Esophagus squamous epithelium (tissue), 4 donors: ENCODE measurements at regions not wholly inside any gene's neighbourhood (a gene's known extent, or its start where the extent isn't known, plus 50 kb on each side); places are given as distances from the start of the nearest gene placed in this dataset.

ENCODE experiments used
- POLR2A ChIP-seq, 4 donors: fragments of 450-650 bp; IDR thresholded peaks; one replicate each; pipeline ENCODE4 v1.6.1; 2017; ENCODE audit warnings: antibody characterized with exemption in 4 of 4, mild to moderate bottlenecking in 4 of 4, moderate library complexity in 3 of 4
- TF ChIP-seq, protein P1 (sequence below), 6 experiments: fragments of 450-650 bp in 4 of 6; fragments of 200-600 bp in 2 of 6; sonication (generic) in 2 of 6; IDR thresholded peaks; one replicate each; pipeline ENCODE4 v1.5.1; 2016 to 2019; ENCODE audit warnings: antibody characterized with exemption in 6 of 6, mild to moderate bottlenecking in 4 of 6, moderate library complexity in 4 of 6

DNA sequence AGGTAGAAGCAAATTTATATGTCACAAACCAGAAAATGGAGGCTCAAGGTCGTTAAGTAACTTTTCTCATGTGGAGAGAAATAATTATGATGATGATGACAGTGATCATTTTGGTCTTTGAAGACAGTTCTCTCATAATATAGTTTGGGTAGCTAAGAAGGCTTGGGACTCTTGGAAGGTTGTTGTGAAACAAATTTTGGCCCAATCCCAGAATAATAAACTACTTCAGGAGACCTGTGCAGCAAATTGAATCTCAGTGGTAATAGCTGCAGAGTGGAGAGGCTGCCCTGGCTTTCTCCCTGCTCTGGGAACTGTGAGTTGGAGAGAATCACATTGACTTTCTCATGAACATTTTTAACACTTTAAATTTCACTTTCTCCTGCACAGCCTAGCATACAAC is 217.2 kb upstream of the BOD1L1 start:
- TF ChIP-seq, protein P1, sequence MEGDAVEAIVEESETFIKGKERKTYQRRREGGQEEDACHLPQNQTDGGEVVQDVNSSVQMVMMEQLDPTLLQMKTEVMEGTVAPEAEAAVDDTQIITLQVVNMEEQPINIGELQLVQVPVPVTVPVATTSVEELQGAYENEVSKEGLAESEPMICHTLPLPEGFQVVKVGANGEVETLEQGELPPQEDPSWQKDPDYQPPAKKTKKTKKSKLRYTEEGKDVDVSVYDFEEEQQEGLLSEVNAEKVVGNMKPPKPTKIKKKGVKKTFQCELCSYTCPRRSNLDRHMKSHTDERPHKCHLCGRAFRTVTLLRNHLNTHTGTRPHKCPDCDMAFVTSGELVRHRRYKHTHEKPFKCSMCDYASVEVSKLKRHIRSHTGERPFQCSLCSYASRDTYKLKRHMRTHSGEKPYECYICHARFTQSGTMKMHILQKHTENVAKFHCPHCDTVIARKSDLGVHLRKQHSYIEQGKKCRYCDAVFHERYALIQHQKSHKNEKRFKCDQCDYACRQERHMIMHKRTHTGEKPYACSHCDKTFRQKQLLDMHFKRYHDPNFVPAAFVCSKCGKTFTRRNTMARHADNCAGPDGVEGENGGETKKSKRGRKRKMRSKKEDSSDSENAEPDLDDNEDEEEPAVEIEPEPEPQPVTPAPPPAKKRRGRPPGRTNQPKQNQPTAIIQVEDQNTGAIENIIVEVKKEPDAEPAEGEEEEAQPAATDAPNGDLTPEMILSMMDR (IDR thresholded peaks at IDR 0.05) = no peak
- TF ChIP-seq POLR2A (IDR thresholded peaks at IDR 0.05) = no peak
